GM18508 (cell line): ENCODE measurements at regions not wholly inside any gene's neighbourhood (a gene's known extent, or its start where the extent isn't known, plus 50 kb on each side); places are given as distances from the start of the nearest gene placed in this dataset.

Experiments used
- ATAC-seq: cut with Tn5 transposase; IDR thresholded peaks from one replicate; pipeline ENCODE4 v1.9.1; 2021; ENCODE audit warnings: moderate number of reproducible peaks; ENCODE audit not compliant: insufficient read depth, unreplicated experiment

DNA sequence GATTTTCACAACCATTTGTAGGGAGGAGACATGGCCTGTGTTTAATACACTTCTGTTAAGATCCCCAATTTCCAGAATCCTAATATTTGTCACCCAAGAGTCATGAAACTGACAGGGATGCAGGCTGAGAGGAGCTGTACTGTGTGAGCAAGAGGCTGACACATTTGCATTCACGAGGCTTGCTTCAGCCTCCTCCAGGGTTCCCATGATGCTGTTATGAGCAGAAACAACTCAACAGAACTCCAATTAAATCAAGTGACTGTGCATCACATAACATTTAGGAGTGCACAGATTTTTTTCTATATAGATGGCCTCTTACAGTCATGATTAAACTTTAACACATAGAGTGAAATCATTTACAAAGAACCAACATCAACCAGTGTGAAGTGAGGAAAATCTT, 292.3 kb upstream of the STT3B start:
- ATAC-seq: no peak

DNA sequence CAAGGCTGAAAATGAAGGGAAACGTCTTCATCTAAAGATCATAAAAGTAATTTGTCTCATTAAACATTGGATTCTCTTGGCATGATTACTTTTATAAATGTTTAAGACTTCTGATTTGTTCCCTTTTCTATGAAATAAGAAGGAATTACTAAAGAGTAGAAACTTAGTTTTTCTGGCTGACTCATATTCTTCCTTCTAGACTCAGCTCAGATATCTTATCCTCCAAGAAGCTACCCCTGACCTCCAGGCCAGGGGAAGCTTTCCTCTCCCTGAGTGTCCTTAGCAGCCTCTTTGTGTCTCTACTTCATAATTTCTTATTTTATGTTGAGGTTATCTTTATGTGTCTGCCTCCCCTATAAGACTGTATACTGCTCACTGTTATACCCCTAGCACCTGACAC, 291.9 kb upstream of the STT3B start:
- no peak for ATAC-seq

DNA sequence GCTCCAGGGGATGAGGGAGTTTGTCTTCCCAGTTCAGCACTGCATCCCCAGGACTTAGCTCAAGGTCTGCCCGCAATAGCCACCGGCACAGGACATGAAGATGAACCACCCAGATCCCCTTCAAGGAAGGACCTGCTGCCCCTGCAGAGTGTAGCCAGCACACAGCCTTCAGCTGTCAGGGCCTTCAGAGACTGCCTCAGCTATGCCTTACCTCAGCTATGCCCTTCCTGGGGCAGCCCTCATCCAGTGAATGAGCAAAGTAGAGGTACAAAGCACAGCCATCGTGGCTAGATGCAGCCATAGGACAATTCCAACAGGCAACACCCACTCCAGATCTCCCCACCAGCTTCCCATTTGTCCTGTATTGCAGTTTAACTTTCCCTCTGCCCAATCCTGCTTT, 291.2 kb upstream of the STT3B start:
- ATAC-seq: no peak

DNA sequence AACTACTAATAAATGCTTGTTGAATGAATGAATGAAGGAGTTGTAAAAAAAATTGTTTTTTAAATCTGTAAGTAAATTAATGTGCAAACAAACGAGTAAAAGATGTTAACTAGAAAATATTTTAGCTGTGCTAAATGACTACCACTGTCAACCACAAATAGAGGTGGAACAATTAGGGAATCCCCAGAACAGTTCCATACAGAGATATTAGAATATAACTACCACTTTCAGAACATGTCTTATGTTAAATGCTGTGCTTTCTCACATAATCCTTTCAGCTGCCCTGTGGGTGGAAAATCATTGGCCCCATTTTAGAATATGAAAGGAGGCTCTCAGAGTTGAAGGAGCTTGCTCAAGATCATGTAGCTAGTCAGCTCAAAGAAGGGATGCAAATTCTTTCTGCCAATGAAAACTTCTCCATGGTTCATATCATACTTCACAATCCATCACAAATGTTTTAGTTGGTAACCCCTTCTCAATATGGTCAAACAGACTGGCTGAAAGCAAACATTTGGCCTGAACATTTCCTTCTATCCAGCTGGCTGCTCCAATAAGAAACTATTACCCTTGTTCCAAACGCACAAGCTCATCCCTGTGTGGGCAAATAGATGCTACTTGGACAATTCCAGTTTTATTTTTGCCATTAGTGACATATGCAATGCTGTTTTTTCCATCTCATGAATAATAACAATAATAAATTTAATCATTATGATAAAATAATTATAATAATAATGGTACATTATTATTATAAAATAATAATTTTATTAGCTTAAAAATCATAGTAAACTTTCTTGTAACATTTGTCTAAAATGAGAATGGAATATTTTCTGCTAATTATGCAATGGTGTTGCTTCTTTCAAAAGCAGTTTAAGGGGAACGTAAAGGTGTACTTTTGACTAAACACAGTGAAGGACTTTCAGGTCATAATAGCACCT, 290.4 kb upstream of the STT3B start:
- ATAC-seq: peak; percentile 74

DNA sequence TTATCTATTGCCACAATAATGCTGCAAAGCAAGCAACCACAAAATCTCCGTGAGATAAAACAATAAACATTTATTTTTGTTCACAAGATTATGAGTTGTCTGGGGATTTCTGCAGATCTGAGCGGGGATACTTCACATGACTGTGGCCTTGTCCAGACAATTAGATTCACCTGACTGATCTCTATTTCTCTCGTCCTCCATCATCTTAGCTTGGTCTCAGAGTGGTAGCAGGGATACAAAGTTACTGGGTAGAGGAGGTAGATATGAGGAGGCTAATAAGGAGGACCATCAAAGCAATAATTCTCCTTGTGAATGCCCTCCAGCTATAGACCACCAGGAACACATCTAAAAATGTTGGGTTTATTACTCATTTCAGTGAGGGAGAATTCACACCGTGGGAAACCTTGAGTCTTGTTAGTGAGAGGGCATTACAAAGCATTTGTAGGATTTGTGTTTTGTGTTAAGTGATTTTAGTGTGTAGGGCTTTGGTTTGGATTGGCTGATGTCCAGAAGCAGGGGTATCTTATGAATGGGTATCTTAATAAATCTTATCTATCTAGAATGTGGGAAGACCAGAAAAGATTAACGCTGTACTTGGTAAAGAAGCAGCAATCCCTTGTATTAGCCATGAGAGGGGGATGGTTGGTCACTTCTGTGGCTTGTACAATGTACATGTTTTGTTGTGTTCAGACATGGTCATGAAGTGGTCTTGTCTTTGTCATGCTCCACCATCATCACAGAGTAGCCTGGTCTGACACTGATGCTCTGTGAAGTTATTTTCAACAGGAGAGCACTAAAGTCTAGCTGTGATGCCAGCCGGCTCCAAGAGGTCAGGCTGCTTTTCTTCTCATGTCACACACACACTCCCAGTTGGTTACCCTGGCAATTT, 287.6 kb upstream of the STT3B start:
- no peak for ATAC-seq

DNA sequence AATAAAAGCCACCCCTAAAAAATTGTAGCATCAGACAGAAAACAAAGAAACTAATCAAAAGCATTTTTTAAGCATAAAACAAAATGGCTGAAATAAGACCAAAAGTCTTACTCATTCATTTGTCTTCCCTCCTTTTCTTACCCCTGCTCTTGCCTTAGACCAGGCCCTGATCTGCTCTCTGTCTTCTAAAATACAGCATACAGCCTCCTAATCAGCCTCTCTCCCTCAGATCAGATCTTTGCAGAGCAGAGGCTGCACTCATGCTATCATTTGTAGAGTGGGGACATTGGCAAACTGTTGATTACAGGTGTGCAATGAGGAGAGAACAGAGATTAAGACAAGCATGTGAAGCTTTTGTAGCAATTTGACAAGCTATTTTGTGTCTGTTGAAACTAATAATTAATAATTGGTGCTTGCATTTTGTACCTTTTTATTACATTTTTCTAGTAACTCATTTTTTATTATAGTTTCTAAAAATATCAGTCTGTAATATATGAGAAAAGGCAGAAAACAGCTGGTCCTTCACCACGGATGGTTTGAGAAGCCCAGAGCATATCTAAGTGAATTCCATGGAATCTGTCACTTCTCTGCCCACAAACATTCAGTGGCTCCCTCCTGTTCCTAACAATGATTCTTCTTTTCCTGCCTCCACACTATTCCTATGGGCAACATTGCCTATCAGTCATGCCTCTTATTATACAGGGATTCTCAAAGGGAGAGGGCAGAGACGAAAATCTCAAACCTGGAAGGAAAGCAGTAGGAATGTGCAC, 286.2 kb upstream of the STT3B start:
- no peak for ATAC-seq

DNA sequence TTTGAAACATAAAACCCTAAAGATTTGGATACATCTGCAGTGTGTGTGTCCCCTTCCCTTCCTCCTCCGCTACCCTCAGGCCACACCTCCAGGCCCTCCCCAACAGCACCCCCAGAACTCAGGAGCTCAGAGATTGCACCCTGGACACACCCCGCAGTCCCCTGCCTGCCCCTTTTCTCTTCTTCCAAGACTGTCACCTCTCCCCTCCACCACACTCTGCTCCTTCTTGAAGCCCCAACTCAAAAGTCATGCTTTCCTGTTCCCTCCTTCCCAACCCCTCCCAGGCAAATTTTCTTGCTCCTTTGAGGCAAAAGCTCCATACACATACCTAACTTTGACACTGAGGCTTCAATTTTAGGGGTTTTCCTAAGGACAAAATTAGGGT, 285.7 kb upstream of the STT3B start:
- no peak for ATAC-seq

DNA sequence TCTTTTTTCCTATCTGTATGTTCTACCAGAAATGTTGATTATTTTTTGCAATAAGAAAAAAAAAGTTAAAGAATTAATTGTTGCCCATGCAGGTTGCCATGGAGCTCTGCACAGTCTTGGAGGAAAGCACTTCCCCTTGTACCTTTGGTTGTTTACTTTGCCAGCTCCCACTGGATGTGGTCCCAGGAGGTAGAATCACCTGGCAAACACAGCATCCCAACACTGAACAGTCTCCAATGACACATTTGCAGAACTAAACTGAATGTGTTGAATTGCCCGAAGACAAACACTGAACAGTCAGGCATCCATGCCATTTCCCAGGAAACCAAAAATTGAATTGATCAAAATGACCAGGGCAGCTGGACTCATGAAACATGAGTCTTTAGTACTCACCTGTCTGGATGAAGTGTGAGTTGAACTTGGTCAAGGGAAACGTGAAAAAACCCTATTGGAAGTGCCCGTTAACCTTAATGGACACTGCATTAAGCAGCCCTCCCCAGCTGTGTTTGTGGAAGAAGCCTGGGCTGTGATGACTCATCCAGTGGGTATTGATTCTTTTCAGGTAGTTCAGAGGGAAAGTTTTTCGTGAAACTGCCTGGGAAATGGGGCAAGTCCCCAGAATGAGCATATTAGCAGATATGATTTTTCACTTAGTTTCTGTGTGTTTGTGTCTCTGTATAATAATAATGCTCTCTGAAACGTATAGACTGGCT, 284.7 kb upstream of the STT3B start:
- ATAC-seq: peak; percentile 52

DNA sequence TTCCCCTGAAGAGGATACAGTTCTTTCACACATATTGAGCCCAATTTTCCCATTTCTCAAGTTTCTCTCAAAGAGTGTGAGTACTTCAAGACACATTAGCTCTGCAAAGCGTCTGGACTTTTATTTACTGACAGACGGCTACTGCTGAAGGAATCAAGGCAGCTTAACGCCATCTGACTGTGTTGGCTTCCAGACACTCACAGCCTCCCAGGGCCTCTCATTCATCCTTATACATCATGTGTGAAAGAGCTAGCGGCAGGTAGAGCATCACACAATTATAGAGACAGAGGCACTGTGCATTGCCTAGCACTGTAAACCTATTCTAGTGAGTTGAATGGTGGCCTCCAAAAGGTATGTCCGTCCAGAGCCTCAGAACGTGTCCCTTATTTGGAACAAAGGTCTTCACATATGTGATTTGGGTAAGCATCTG, 284.1 kb upstream of the STT3B start:
- ATAC-seq: no peak

DNA sequence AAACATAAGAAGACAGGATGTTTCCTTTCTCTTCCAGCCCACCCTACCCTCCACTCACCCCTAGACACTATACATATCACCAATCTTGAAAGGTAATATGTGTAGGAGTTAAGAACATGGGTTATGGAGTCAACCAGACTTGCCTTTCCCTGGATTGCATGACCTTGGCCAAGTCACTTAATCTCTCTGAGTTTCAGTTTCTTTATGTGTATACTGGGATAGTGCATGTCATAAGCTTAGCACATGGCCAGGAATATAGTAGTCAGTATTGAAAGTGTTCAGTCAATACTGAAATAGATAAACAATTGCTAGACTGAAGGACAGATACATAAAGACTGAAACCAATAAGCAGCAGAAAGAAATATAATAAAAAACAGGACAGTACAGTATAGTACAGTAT, 283.2 kb upstream of the STT3B start:
- no peak for ATAC-seq

DNA sequence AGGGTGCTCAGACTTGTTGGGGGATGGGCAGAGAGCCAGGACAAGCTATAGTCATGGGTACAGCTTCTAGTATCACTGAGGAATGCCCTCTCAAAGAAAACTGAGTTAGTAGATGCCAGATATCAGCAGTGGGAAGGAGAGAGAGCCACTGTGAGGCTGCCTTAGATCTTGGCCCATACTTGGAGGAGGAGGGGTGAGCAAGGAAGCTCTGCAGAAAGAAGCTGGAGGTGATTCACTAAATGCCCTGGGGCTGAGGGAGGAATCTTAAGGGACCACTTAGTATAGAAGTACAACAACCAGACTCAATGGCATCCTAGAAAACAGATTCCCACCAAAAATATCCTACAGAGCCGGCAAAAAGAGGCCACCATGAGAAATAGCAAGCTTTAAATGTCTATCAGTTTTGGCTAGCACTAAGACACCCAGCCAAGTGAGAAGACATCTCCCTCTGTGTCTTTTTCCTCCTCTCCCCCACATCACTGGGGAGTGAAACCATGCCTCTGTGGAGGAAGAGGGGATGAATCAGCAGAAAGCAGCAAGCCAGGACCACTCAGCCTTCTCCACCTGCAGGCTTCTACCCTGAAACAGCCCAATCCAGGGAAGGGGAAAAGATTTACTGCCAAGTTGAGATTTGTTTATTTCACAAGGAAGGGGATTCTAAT, 282.5 kb upstream of the STT3B start:
- no peak for ATAC-seq

DNA sequence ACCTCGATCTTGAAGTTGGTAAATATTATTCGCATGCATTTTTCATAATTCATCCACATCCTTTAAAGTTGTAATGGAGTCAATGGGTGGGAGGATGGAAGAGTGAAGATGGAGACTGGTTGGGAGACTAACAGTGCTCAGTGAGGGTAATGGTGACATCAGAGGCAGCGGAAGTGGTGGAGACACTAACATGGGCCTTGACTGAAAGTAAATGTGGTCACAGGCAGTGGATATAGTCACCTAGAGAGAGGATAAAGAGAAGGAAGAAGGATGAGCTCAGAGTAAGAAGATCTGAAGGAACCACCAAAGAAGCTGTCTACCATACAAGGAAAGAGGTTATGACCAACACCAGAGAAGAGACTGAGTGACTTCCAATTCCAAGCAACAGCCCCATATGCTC, 281.6 kb upstream of the STT3B start:
- ATAC-seq: no peak

DNA sequence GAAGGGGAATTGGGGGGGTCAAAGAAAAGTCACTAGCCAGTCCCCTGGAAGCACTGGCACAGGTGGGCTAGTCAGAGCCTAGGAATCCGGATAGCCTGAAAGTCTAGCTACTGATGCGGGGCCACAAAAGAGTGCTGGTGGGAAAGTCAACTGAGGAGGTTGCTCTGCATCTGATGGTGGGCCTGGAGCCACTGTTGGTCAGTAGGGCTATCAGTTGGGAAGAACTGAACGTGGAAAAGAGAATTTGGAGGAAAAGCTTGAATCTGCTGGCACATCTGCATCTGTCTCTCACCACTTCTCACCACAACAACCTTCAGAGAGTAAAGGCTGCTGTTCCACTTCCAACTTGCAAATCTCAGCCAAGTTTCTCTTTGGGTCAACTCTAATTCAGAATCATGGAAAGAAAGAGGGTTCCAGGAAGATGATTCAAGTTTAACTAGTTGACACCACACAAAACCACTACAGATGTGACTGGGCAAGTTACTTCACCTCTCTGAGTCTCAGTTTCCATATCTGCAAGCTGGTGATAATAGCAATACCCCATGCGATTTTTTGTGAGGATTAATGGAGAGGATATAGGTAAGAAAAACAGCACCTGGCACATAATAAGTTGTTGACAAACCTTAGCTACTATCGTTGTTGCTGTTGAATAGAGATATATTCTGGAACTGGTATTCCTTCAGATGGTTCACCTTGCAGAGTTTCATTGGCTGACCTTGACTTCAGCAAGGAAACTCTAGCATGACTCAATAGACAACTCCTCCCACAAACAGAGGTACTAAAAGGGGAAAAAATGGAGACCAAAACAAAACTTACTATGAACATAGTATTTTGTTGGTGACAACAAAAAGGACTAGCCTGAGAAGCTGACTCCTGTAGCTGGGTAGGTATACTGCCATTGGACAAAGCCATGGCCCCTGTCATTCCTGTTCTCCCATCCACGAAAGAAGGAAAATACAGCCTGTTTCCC, 280.2 kb upstream of the STT3B start:
- no peak for ATAC-seq

DNA sequence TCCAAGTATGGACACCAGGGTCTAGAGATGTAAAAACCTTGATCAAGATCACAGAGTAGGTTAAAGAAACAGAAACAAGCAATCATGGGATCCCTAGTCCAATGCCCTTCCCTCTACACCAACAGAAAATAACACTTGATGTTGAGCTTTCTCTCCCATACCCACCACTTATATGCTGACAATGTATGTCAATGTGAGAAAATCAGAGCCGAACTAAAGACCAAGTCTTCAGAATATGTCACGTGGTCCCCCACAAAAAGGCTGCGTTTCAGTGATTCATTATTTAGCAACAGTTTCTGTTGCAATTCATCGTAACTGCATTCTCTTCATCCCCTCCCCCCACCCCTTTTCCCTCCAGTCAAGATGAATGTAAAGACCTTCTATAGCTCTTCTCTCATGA, 278.9 kb upstream of the STT3B start:
- ATAC-seq: no peak

DNA sequence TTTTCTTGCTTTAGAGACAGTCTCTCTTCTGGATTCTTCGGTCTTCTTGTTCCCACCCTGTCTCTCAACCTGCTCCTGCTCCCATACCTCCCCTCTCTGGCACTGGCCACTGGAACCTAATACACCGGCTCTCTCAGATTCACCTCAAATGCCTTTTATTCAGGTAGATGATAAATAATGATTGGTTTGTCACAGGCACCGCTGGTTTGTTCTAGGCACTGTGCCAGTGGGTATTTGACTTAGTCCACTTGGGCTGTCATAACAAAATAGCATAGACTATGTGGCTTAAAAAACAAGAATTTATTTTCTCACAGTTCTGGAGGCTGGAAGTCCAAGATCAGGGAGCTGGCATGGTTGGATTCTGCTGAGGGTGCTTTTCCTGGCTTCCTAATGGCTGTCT, 278.2 kb upstream of the STT3B start:
- no peak for ATAC-seq

DNA sequence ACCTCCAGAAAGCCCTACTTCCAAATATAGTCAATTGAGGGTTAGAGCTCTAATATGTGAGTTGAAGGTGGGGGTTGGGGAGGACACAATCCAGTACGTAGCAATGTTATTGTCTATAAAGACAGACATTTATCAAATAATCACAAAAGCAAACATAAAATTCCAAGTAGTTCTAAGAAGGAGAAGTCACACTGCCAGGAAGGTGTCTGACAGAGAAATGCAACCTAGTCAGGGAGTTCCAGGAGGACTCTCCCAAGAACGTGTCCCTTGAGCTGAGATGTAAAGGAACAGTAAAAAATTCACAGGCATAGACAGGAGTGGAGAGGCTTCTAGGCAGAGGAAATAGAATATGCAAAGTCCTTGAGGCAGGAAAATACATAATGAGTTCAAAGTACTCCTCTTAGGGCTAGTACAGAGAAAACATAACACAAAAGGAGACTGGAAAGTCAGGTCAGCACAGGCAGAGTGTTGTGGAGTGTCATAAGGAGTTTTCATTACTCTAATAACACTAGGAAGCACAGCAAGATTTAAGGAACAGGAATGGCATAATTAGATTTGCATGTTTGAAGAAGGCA, 277.6 kb upstream of the STT3B start:
- ATAC-seq: no peak

DNA sequence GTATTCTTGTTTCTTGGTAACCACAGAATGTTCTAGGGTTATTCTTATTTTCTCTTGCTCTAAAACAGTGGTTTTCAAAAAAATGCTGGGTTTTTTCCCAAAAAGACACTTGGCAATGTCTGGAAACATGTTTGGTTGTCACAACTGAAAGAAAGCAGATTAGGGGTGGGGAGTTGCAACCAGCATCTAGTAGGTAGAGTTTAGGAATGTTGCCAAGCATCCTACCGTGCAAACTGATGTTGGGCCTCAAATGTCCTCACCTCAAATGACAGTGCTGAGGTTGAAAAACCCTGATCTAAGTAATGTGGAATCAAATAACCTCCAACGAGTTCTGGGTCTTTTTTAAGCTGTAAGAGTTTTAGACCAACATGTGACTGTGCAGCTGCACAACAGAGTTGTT, 270.5 kb upstream of the STT3B start:
- no peak for ATAC-seq

DNA sequence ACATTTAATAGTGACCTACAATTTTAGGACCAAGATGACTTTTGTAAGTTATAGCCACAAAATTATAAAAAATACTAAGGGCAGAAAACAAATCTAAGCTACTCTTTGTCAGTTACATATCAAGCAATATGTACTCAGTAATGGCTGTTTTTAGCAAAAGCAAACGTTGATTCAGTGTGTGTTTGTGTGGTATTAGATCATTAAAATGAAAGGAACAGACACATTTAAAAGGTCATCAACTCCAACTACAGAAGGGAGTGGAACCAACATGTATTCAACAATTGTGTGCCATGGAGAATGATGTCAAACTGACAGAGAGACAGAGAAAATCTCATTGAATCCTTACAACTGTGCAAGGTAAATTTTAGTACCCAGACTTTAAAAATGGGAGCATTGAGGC, 268.8 kb upstream of the STT3B start:
- ATAC-seq: no peak
